MCF 10A (cell line): ENCODE measurements at regions not wholly inside any gene's neighbourhood (a gene's known extent, or its start where the extent isn't known, plus 50 kb on each side); places are given as distances from the start of the nearest gene placed in this dataset.

Source experiments
- BruUV-seq: library from RNA; stranded (reverse); fragments of 400-500 nt; replicated peaks from 2 replicates; lab custom pipeline; 2021; lab: Mats Ljungman, UMichigan
- CTCF ChIA-PET: fragments of 300-600 bp; sonication (Branson Sonifier 250); formaldehyde crosslinking; extraction: SDS; loops from one replicate; lab custom pipeline; 2021; ENCODE audit warnings: antibody characterized with exemption, inconsistent platforms; lab: Yijun Ruan, JAX
- POLR2A ChIA-PET: fragments of 300-600, 350-650 bp; sonication (Branson Sonifier 250); formaldehyde crosslinking; extraction: SDS; loops from one replicate; lab custom pipeline; 2020; ENCODE audit warnings: antibody characterized with exemption, inconsistent platforms; lab: Yijun Ruan, JAX
- DNase-seq: peaks from one replicate; pipeline ENCODE4 v3.0.0-alpha.2; 2018; ENCODE audit not compliant: unreplicated experiment
- H3K27ac Mint-ChIP-seq: one replicate; pipeline ENCODE4 v1.8.0; 2022; ENCODE audit warnings: mild to moderate bottlenecking, low read depth, mixed read lengths; ENCODE audit not compliant: unreplicated experiment
- H3K27me3 Mint-ChIP-seq: one replicate; pipeline ENCODE4 v1.8.0; 2022; ENCODE audit warnings: mixed read lengths; ENCODE audit not compliant: insufficient read depth, unreplicated experiment
- H3K36me3 Mint-ChIP-seq: one replicate; pipeline ENCODE4 v1.8.0; 2022; ENCODE audit warnings: mild to moderate bottlenecking, moderate library complexity, mixed read lengths; ENCODE audit not compliant: insufficient read depth, unreplicated experiment
- H3K4me1 Mint-ChIP-seq: one replicate; pipeline ENCODE4 v1.8.0; 2022; ENCODE audit warnings: mixed read lengths; ENCODE audit not compliant: insufficient read depth, unreplicated experiment
- H3K4me3 Mint-ChIP-seq: one replicate; pipeline ENCODE4 v1.8.0; 2022; ENCODE audit warnings: mild to moderate bottlenecking, moderate library complexity, mixed read lengths; ENCODE audit not compliant: unreplicated experiment
- H3K9me3 Mint-ChIP-seq: one replicate; pipeline ENCODE4 v1.8.0; 2022; ENCODE audit warnings: mixed read lengths; ENCODE audit not compliant: unreplicated experiment
- intact Hi-C: fragments of 100-400 bp; cut with micrococcal nuclease; formaldehyde crosslinking; loops from 2 replicates; pipeline ENCODE4 v1.14.1; 2022
- TF ChIP-seq, protein P1 (sequence below): fragments of 200-600 bp; IDR thresholded peaks from one replicate; pipeline ENCODE4 v1.8.0; 2022; ENCODE audit warnings: antibody characterized with exemption, mild to moderate bottlenecking; ENCODE audit not compliant: unreplicated experiment

DNA sequence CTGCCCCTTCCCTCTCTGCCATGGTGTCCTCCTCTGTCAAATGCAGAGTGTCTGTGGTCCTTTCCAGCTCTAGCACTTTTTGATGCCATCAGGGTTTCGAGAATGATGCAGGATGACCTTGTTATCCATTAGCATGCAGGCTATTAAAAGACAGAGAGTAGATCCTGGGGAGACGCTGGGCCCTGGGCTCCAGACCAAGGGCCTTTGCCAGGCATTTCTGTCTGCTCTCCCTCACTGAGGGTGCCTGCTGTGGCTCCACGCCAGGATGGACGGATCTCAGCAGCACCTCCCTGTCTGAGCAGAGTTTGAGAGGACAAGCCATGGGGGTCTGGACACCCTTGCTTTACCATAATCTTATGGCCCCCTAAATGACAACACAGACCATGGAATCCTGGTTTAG is 110.8 kb upstream of the CD82 start:
- BruUV-seq, result no TSS peak
- Mint-ChIP-seq H3K9me3 (no peaks in the 10 kb centered on the region), H3K27ac (no peak overlapping the region), H3K4me3 (no peak overlapping the region), H3K27me3 (no peaks in the 10 kb centered on the region), H3K36me3 (no peaks in the 10 kb centered on the region), H3K4me1 (no peaks in the 10 kb centered on the region)
- TF ChIP-seq, protein P1, sequence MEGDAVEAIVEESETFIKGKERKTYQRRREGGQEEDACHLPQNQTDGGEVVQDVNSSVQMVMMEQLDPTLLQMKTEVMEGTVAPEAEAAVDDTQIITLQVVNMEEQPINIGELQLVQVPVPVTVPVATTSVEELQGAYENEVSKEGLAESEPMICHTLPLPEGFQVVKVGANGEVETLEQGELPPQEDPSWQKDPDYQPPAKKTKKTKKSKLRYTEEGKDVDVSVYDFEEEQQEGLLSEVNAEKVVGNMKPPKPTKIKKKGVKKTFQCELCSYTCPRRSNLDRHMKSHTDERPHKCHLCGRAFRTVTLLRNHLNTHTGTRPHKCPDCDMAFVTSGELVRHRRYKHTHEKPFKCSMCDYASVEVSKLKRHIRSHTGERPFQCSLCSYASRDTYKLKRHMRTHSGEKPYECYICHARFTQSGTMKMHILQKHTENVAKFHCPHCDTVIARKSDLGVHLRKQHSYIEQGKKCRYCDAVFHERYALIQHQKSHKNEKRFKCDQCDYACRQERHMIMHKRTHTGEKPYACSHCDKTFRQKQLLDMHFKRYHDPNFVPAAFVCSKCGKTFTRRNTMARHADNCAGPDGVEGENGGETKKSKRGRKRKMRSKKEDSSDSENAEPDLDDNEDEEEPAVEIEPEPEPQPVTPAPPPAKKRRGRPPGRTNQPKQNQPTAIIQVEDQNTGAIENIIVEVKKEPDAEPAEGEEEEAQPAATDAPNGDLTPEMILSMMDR, result no peak
- ChIA-PET CTCF (no interaction called here), POLR2A (no interaction called here)
- DNase-seq, result no peak
- intact Hi-C loops, result no loop called here

DNA sequence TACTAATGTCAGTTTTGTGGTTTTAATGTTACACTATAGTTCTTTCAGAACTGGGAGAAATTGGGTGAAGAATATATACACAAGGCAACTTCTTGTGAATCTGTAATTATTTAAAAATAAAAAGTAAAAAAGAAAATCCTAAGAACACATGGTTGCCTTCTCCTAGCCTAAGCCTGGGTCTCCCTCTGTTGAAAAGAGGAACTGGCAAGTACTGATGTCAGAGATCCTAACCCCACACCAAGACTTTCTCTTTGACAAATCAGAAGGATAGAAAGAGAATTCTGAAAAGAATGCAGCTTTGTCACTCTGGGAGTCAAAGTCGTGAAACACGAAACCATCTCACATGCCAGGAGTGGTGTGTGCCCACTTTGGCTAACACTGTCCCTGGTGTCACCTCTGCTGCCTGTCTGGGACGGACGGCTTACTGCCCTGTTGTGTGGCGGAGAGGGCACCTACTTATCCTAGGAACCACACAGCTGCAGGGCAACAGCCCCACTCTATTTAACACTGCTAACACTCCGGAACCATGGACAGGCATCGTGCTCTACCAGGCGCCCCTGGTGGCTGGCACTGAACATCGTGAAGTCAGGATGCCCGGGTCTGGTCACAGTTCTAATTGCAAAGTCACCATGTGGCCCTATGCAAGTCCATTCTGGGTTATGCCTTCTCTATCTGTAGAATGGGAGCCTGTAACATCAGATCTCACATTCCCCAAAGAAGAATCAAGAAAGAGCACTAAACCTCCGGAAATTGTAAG is 108.7 kb upstream of the CD82 start:
- no peak for DNase-seq
- ChIA-PET CTCF (no interaction called here), POLR2A (no interaction called here)
- intact Hi-C loops, result no loop called here
- BruUV-seq, result no TSS peak
- TF ChIP-seq, protein P1, result no peak
- Mint-ChIP-seq H3K4me3 (no peak overlapping the region), H3K36me3 (no peaks in the 10 kb centered on the region), H3K4me1 (no peaks in the 10 kb centered on the region), H3K27me3 (no peaks in the 10 kb centered on the region), H3K9me3 (no peaks in the 10 kb centered on the region), H3K27ac (no peak overlapping the region)

DNA sequence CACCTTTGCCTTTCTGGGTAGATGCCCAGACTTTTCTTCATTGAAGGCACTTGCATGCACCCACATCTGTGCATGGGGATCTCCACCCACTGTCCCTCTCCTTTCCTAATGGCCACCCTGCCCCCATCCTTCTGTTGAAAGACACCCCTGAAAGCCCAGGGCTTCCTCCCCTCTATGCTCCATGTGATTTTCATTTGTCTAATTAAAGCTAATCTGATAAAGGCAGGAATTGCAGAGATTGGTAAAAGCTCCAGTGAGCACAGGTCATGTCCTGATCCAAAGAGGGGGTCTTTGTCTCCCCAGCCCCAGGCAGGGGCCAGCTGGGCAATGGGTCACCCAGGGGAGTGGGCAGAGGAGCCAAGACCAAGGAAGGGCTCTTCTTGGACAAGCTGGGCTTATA is 107.6 kb upstream of the CD82 start:
- Mint-ChIP-seq H3K9me3 (no peaks in the 10 kb centered on the region), H3K27me3 (no peaks in the 10 kb centered on the region), H3K36me3 (no peaks in the 10 kb centered on the region), H3K4me3 (no peak overlapping the region), H3K27ac (no peak overlapping the region), H3K4me1 (no peaks in the 10 kb centered on the region)
- intact Hi-C loops, result no loop called here
- POLR2A ChIA-PET, result no interaction called here
- BruUV-seq, result no TSS peak
- CTCF ChIA-PET, result interaction anchor here (0.6 kb wide), 1 partner anchor 67 kb away, joined by 3 read pairs; no protein-coding TSS in a partner anchor
- no peak for DNase-seq
- TF ChIP-seq, protein P1, result no peak

DNA sequence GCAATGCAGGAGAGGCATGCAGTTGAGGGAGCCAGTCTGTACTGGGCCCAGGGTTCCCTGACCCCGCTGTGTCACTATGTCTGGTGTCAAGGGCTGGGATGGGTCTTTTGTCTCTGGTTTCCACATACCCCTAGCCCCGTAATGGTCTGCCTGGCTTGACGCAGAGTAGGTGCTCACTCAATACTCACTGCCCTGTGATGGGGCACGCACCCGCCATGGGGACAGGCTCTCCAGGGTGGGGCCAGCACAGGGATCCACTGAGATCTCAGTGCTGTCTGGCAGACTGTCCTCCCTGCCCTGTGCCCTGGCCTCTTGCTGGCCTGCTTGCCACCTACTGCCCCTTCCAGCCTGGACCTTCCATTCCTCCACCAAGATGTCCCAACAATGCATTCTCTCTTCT is 101.7 kb upstream of the CD82 start:
- CTCF ChIA-PET, result no interaction called here
- TF ChIP-seq, protein P1, result no peak
- no peak overlapping the region for H3K4me3 Mint-ChIP-seq
- POLR2A ChIA-PET, result no interaction called here
- intact Hi-C loops, result no loop called here
- no TSS peak for BruUV-seq
- no peaks in the 10 kb centered on the region for H3K4me1 Mint-ChIP-seq
- no peaks in the 10 kb centered on the region for H3K36me3 Mint-ChIP-seq
- DNase-seq, result no peak
- peaks cover 34% of the 10 kb centered on the region for H3K9me3 Mint-ChIP-seq
- peaks cover 17% of the 10 kb centered on the region for H3K27me3 Mint-ChIP-seq
- no peak overlapping the region for H3K27ac Mint-ChIP-seq
